Adrenal gland (tissue), 5 donors: ENCODE measurements at regions not wholly inside any gene's neighbourhood (a gene's known extent, or its start where the extent isn't known, plus 50 kb on each side); places are given as distances from the start of the nearest gene placed in this dataset.

Experiments
- POLR2A ChIP-seq, 2 donors: fragments of 450-650 bp; IDR thresholded peaks; one replicate each; pipeline ENCODE4 v1.6.1; 2017; ENCODE audit warnings: antibody characterized with exemption in 2 of 2, mild to moderate bottlenecking in 2 of 2, moderate library complexity in 1 of 2
- TF ChIP-seq, protein P1 (sequence below), 6 experiments: fragments of 450-650 bp in 4 of 6; fragments of 200-600 bp in 2 of 6; sonication (generic) in 1 of 6; IDR thresholded peaks; 1 replicate in 5 of 6; 2 replicates in 1 of 6; pipeline versions ENCODE4 v1.5.1 to v1.8.0; 2016 to 2021; ENCODE audit warnings: antibody characterized with exemption in 6 of 6, mild to moderate bottlenecking in 2 of 6, moderate library complexity in 1 of 6
- donor health status: DM: no; HTN: no; CAD: no.

DNA sequence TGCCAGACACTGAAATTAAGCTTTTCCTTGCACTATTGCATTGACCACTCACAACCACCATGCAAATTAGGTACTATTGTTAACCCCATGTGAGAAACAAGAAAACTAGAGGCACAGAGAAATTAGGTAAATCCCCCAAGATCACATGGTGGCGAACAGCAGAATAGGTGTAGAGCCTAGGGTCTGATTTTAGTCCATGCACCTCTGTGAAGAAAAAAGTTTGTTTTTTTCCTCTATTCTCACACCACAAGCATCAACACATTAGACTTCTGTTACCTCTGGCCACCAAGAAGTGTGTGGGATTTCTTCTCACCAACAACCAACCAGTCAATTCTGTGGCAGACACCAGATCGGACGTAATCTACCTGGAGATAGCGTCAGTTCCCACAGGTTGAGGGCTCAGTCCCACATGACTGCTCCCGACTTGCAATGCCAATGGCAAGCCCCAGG lies 391.9 kb downstream of the COG6 start:
- TF ChIP-seq, protein P1, sequence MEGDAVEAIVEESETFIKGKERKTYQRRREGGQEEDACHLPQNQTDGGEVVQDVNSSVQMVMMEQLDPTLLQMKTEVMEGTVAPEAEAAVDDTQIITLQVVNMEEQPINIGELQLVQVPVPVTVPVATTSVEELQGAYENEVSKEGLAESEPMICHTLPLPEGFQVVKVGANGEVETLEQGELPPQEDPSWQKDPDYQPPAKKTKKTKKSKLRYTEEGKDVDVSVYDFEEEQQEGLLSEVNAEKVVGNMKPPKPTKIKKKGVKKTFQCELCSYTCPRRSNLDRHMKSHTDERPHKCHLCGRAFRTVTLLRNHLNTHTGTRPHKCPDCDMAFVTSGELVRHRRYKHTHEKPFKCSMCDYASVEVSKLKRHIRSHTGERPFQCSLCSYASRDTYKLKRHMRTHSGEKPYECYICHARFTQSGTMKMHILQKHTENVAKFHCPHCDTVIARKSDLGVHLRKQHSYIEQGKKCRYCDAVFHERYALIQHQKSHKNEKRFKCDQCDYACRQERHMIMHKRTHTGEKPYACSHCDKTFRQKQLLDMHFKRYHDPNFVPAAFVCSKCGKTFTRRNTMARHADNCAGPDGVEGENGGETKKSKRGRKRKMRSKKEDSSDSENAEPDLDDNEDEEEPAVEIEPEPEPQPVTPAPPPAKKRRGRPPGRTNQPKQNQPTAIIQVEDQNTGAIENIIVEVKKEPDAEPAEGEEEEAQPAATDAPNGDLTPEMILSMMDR (IDR thresholded peaks at IDR 0.05) = no peak
- no peak for TF ChIP-seq POLR2A (IDR thresholded peaks at IDR 0.05)
